GM12878 (cell line): ENCODE measurements at regions not wholly inside any gene's neighbourhood (a gene's known extent, or its start where the extent isn't known, plus 50 kb on each side); places are given as distances from the start of the nearest gene placed in this dataset.

ENCODE experiments used
- ATAC-seq: fragments of 200-7000 bp; cut with Tn5 transposase; 3 replicates; pipeline ENCODE4 v1.9.1; 2020; ENCODE audit warnings: mild to moderate bottlenecking, moderate library complexity
- BruUV-seq: library from RNA; stranded (reverse); fragments of 400-500 nt; replicated peaks from 2 replicates; lab custom pipeline; 2021; lab: Mats Ljungman, UMichigan
- CTCF ChIA-PET: fragments of 300-600 bp; sonication (Branson Sonifier 250); formaldehyde crosslinking; extraction: SDS; loops from one replicate; lab custom pipeline; 2021; ENCODE audit warnings: inconsistent platforms; lab: Yijun Ruan, JAX
- POLR2A ChIA-PET: fragments of 350-600 bp; formaldehyde crosslinking; extraction: SDS; loops from one replicate; lab custom pipeline; 2021; ENCODE audit warnings: inconsistent platforms; lab: Charles Lee
- RAD21 ChIA-PET: fragments of 300-600 bp; sonication (Branson Sonifier 250); formaldehyde crosslinking; loops from one replicate; lab custom pipeline; 2023; ENCODE audit warnings: antibody characterized with exemption; ENCODE audit not compliant: unreplicated experiment; lab: Charles Lee
- SMC1A ChIA-PET: fragments of 300-600 bp; sonication (Branson Sonifier 250); formaldehyde crosslinking; loops from one replicate; lab custom pipeline; 2023; ENCODE audit not compliant: unreplicated experiment, uncharacterized antibody; lab: Charles Lee
- DNase-seq: peaks from one replicate; pipeline ENCODE4 v3.0.0-alpha.2; 2011; ENCODE audit warnings: low read depth, low spot score
- FAIRE-seq: peaks from 3 replicates; lab custom pipeline; 2011; peaks lifted over from hg19 to GRCh38; lab: Jason Lieb, UNC
- H2AFZ ChIP-seq: 2 replicates; pipeline ENCODE4 v1.6.0; 2011; ENCODE audit warnings: low read depth, low read length, control low read depth; ENCODE audit not compliant: control insufficient read depth
- H3K27ac ChIP-seq: 2 replicates; pipeline ENCODE4 v1.5.1; 2011; ENCODE audit warnings: control low read depth; ENCODE audit not compliant: control insufficient read depth, insufficient read depth
- H3K27me3 ChIP-seq, 2 experiments: replicated peaks in 1 of 2; 2 replicates each; pipeline versions ENCODE4 v1.6.0 to v1.6.1; 2011; ENCODE audit warnings: low read length in 1 of 2; ENCODE audit not compliant: control insufficient read depth in 2 of 2, insufficient read depth in 2 of 2
- H3K36me3 ChIP-seq, 2 experiments: 2 replicates each; pipeline ENCODE4 v1.5.1; 2011; ENCODE audit warnings: low read length in 1 of 2; ENCODE audit not compliant: control insufficient read depth in 2 of 2, insufficient read depth in 2 of 2
- H3K4me1 ChIP-seq: 2 replicates; pipeline ENCODE4 v1.6.1; 2011; ENCODE audit warnings: mild to moderate bottlenecking, low read length, moderate library complexity, mixed read lengths; ENCODE audit not compliant: control insufficient read depth, insufficient read depth
- H3K4me2 ChIP-seq: 2 replicates; pipeline ENCODE4 v1.6.0; 2011; ENCODE audit warnings: control low read depth; ENCODE audit not compliant: control insufficient read depth, insufficient read depth
- H3K4me3 ChIP-seq: fragments of 200-600 bp; sonication (generic); 2 replicates; pipeline ENCODE4 v1.5.1; 2016
- H3K79me2 ChIP-seq: 2 replicates; pipeline ENCODE4 v1.6.0; 2011; ENCODE audit warnings: low read length; ENCODE audit not compliant: control insufficient read depth, insufficient read depth
- H3K9ac ChIP-seq: 2 replicates; pipeline ENCODE4 v1.8.0; 2011; ENCODE audit warnings: low read length, control low read depth, mixed read lengths; ENCODE audit not compliant: control insufficient read depth, insufficient read depth
- H3K9me3 ChIP-seq: replicated peaks from 3 replicates; pipeline ENCODE4 v1.5.1; 2011; ENCODE audit warnings: mild to moderate bottlenecking, low read length; ENCODE audit not compliant: control insufficient read depth, insufficient read depth
- H4K20me1 ChIP-seq: 2 replicates; pipeline ENCODE4 v1.6.0; 2011; ENCODE audit not compliant: control insufficient read depth, insufficient read depth
- BCL11A ChIP-seq: IDR thresholded peaks from 2 replicates; pipeline ENCODE4 v1.6.1; 2011; ENCODE audit warnings: low read depth, low read length
- KDM1A ChIP-seq: fragments of 200-600 bp; sonication (generic); IDR thresholded peaks from 2 replicates; pipeline ENCODE4 v1.6.1; 2016; ENCODE audit warnings: borderline replicate concordance
- MEF2B ChIP-seq: fragments of 450-650 bp; IDR thresholded peaks from 2 replicates; pipeline ENCODE4 v1.6.1; 2018; ENCODE audit warnings: mild to moderate bottlenecking, moderate library complexity; ENCODE audit not compliant: partially characterized antibody, poor library complexity, severe bottlenecking
- MTA2 ChIP-seq: fragments of 450-650 bp; IDR thresholded peaks from 2 replicates; pipeline ENCODE4 v1.6.1; 2016; ENCODE audit warnings: low read depth, mild to moderate bottlenecking, moderate library complexity
- RBBP5 ChIP-seq: fragments of 200-600 bp; sonication (generic); conservative IDR thresholded peaks from 2 replicates; pipeline ENCODE4 v1.6.1; 2016
- SMAD5 ChIP-seq: IDR thresholded peaks from 2 replicates; pipeline ENCODE4 v1.6.1; 2016; ENCODE audit warnings: antibody characterized with exemption, low read depth
- SUPT20H ChIP-seq: IDR thresholded peaks from 2 replicates; pipeline ENCODE4 v1.6.1; 2011; ENCODE audit warnings: low read depth, mild to moderate bottlenecking, low read length, moderate library complexity, borderline replicate concordance; ENCODE audit not compliant: control insufficient read depth
- TCF12 ChIP-seq: IDR thresholded peaks from 2 replicates; pipeline ENCODE4 v1.6.1; 2011; ENCODE audit warnings: low read depth, mild to moderate bottlenecking, low read length
- ZBED1 ChIP-seq: IDR thresholded peaks from 2 replicates; pipeline ENCODE4 v1.6.1; 2016; ENCODE audit warnings: borderline replicate concordance
- ZNF687 ChIP-seq: fragments of 450-650 bp; IDR thresholded peaks from 2 replicates; pipeline ENCODE4 v1.6.1; 2017; ENCODE audit warnings: mild to moderate bottlenecking, moderate library complexity
- WGBS: methylation state at CpG from one replicate; pipeline ENCODE4 v1.1.6; 2016; ENCODE audit warnings: low lambda C conversion rate; ENCODE audit not compliant: insufficient replicate concordance, insufficient coverage; ENCODE audit errors: missing lambda C conversion rate; 5-methylcytosine and 5-hydroxymethylcytosine counted together
- in situ Hi-C: fragments of 300-500 bp; cut with MboI; formaldehyde crosslinking; loops from 9 replicates; pipeline ENCODE4 v1.14.3; 2018; ENCODE audit warnings: mixed read lengths
- intact Hi-C: fragments of 100-400 bp; cut with micrococcal nuclease; formaldehyde crosslinking; loops from one replicate; pipeline ENCODE4 v1.14.2; 2022; ENCODE audit not compliant: unreplicated experiment
- TF ChIP-seq, protein P1 (sequence below): fragments of 450-650 bp; IDR thresholded peaks from 2 replicates; pipeline ENCODE4 v1.6.1; 2014; ENCODE audit warnings: mild to moderate bottlenecking
- TF ChIP-seq, protein P2 (sequence below): fragments of 450-650 bp; conservative IDR thresholded peaks from 2 replicates; pipeline ENCODE4 v1.6.1; 2017; ENCODE audit warnings: mild to moderate bottlenecking, moderate library complexity

DNA sequence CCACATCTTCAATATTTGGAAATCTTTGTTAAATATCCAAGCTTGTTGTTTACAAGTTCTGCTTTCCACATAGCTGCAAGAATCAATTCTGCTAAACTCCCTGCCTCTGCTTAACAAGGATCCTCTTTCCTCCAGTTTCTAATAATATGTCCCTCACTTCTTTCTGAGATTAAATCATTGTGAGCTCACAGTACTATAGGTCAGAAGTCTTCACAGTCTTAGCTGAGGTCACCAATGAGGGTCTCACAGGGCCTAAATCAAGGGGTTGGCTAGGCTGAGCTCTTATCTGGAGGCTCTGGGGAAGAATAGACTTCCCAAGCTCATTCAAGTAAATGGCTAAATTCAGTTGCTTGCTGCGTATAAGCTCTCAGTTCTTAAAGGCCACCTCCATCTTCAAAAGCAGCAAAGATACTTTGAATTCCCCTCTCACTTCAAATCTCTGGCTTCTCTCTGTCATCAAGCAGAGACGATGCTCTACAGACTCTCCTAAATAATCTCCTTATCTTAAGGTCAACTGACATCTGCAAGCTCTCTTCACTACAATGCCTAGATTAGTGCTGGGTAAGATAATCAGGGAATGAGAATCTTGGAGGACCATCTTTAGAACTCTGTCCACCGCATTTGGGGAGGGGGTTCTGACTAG is 175.3 kb downstream of the PLPPR4 start:
- H3K27ac ChIP-seq = no peak overlapping the region
- POLR2A ChIA-PET = no interaction called here
- no peak overlapping the region for H3K9ac ChIP-seq
- TF ChIP-seq SMAD5 (no peak), TCF12 (no peak), BCL11A (no peak), ZBED1 (no peak), RBBP5 (no peak), KDM1A (no peak), MTA2 (no peak), SUPT20H (no peak), ZNF687 (no peak), MEF2B (no peak)
- TF ChIP-seq, protein P1, sequence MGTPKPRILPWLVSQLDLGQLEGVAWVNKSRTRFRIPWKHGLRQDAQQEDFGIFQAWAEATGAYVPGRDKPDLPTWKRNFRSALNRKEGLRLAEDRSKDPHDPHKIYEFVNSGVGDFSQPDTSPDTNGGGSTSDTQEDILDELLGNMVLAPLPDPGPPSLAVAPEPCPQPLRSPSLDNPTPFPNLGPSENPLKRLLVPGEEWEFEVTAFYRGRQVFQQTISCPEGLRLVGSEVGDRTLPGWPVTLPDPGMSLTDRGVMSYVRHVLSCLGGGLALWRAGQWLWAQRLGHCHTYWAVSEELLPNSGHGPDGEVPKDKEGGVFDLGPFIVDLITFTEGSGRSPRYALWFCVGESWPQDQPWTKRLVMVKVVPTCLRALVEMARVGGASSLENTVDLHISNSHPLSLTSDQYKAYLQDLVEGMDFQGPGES = no peak
- TF ChIP-seq, protein P2, sequence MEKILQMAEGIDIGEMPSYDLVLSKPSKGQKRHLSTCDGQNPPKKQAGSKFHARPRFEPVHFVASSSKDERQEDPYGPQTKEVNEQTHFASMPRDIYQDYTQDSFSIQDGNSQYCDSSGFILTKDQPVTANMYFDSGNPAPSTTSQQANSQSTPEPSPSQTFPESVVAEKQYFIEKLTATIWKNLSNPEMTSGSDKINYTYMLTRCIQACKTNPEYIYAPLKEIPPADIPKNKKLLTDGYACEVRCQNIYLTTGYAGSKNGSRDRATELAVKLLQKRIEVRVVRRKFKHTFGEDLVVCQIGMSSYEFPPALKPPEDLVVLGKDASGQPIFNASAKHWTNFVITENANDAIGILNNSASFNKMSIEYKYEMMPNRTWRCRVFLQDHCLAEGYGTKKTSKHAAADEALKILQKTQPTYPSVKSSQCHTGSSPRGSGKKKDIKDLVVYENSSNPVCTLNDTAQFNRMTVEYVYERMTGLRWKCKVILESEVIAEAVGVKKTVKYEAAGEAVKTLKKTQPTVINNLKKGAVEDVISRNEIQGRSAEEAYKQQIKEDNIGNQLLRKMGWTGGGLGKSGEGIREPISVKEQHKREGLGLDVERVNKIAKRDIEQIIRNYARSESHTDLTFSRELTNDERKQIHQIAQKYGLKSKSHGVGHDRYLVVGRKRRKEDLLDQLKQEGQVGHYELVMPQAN = no peak
- H3K79me2 ChIP-seq = no peaks in the 10 kb centered on the region
- H3K9me3 ChIP-seq = no peaks in the 10 kb centered on the region
- in situ Hi-C loops (no loop called here), intact Hi-C loops (no loop called here)
- H3K4me1 ChIP-seq = no peaks in the 10 kb centered on the region
- no peaks in the 10 kb centered on the region for H3K36me3 ChIP-seq
- no peak overlapping the region for H3K4me3 ChIP-seq
- no peak overlapping the region for H3K4me2 ChIP-seq
- BruUV-seq = no TSS peak
- no peaks in the 10 kb centered on the region for H3K27me3 ChIP-seq
- SMC1A ChIA-PET = interaction anchor here (0.7 to 1.3 kb wide), 2 partner anchors 11 to 51 kb away, joined by 3 read pairs; no protein-coding TSS in a partner anchor
- DNase-seq (no peak), ATAC-seq (no peak), FAIRE-seq (no peak)
- CTCF ChIA-PET = interaction anchor here (1.0 to 1.3 kb wide), 2 partner anchors 11 to 41 kb away, joined by 3 to 6 read pairs; no protein-coding TSS in a partner anchor
- 32% methylated on average over 3 of the region's 3 CpGs for WGBS
- H4K20me1 ChIP-seq = no peaks in the 10 kb centered on the region
- RAD21 ChIA-PET = no interaction called here
- no peak overlapping the region for H2AFZ ChIP-seq
